Left ventricle myocardium superior (tissue), 1 donor: ENCODE measurements at regions not wholly inside any gene's neighbourhood (a gene's known extent, or its start where the extent isn't known, plus 50 kb on each side); places are given as distances from the start of the nearest gene placed in this dataset.
"Not testable (repeated sequence)": the region's sequence is repeated elsewhere in the genome, so short reads cannot be mapped to it uniquely, and the experiment has no call there.

Experiments
- ATAC-seq: fragments of 200-7000 bp; cut with Tn5 transposase; one replicate; pipeline ENCODE4 v1.9.1; 2020; ENCODE audit warnings: mild to moderate bottlenecking, moderate library complexity
- DNase-seq: peaks from one replicate; pipeline ENCODE4 v3.0.0-alpha.2; 2020
- intact Hi-C: fragments of 100-400 bp; cut with micrococcal nuclease; formaldehyde crosslinking; loops from one replicate; pipeline ENCODE4 v1.11.0; 2022
- donor health status: DM: no; HTN: yes; CAD: no; lungs with severe emphysema.

DNA sequence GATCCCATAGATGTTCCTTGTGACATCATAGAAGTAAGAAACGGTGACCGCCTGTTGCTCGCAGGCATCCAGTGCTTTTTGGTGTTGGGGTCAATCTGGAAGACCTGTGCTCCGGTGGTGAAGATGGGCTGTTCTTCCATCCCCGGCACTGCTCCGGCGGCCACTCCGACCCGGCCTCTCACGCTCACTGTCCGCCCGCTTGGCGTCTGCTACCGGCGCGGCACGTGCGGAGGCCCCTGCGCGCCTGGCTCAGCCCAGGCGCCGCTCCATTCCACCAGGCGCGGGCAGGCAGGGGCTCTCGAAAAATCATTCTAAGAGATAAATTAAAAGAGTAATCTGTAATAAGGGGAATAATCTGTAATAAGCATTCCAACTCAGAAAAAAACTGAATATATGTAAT is 934.5 kb downstream of the TMEM121 start:
- DNase-seq = no peak
- ATAC-seq = no peak
- intact Hi-C loops = no loop called here

DNA sequence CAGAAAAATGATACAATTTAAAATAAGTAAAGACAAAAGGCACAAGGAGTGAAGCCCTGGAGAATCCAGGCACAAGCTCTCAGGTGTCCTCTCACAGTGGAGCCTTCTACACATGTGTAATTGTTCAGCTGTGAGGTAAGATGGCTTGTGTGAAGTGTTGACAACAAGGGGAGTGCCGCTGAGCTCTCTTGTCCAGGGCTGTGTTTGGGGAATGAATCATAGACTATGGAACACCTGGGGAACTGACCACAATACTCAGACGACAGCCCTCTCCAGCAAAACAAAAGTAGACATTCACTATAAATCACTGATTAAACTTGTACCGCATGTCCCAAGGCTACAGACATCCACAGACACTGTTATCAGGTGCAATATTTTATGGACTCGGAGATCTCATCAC is 940.1 kb downstream of the TMEM121 start:
- intact Hi-C loops, DNase-seq, ATAC-seq: not testable (repeated sequence)

DNA sequence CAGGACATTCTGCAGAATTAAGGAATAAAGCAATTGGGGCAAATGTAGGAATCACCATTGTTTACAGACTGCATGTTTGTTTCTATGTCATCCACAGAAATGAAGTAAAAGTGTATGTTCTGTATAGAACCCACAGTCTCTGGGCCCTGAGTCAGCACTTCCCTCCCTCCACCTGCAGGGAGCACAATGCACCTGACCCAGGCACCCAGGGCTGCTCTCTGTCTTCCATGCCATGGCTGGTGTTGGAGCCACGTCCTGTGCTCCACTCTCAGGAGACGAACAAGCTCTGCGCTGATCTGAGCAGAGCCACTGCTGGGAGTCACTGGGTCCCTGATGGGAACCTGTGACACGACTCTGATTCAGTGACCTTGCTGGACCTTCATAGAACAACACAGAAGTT is 942.5 kb downstream of the TMEM121 start:
- intact Hi-C loops, DNase-seq, ATAC-seq: not testable (repeated sequence)

DNA sequence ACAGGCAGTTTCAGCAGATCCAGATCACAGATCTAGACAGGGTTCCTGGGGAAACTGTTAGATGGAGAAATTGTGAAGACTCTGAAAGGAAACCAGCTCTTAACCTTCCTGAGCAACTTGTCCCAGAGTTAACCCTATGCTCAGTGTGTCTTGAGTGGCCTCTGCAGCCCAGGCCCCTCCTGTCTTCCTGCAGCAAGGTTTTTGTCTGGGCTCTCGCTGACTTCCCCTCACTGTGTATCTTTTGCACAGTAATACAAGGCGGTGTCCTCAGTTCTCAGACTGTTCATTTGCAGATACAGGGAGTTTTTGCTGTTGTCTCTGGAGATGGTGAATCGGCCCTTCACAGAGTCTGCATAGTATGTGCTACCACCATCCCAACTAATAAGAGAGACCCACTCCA is 943.6 kb downstream of the TMEM121 start:
- intact Hi-C loops, DNase-seq, ATAC-seq: not testable (repeated sequence)

- intact Hi-C loops = not testable (repeated sequence)
These were observed 948.1 kb downstream of the TMEM121 start for GRCh38 chr14:106474261-106475028.

DNA sequence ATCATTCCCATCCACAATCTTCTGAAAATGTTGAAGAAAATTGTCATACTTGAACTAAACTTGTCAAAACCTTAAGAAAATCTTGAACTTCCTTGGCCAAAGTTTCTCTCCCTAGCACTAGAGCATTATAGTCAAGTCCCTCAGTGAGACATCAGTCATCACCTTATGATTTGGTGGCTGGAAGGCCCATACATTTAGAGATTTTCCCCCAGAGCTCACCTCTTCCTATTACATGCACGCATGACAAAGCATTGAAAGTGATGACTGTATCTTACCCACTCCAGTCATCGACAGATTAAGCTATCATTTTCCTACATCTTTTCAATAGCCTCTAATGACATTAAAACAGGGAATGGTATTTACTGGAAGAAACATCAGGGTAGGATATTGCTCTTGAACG is 948.8 kb downstream of the TMEM121 start:
- intact Hi-C loops, ATAC-seq, DNase-seq: not testable (repeated sequence)

More at GRCh38 chr14:106474261-106475028, 948.1 kb downstream of the TMEM121 start:
- not testable (repeated sequence) for DNase-seq, ATAC-seq

DNA sequence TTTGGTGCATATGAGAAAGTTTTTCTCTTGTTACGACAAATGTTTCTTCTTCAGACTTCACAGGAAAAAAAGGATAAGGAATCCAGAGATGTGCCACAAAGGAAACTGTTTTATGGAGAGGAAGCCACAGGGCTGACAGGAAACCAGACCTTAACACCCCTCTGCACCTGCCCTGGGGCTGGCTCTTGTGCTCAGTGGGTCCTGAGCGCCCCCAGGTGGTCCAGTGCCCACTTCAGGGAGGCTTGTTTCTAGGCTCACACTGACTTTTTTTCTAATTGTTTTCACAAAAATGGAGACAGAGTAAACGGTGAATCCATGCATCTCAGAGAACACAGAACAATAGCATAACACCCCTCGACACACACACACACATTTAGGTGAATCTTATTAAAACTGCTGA is 951.2 kb downstream of the TMEM121 start:
- ATAC-seq, intact Hi-C loops, DNase-seq: not testable (repeated sequence)

GRCh38 chr14:106480287-106480686 is 953.9 kb downstream of the TMEM121 start:
- ATAC-seq, DNase-seq, intact Hi-C loops: not testable (repeated sequence)

DNA sequence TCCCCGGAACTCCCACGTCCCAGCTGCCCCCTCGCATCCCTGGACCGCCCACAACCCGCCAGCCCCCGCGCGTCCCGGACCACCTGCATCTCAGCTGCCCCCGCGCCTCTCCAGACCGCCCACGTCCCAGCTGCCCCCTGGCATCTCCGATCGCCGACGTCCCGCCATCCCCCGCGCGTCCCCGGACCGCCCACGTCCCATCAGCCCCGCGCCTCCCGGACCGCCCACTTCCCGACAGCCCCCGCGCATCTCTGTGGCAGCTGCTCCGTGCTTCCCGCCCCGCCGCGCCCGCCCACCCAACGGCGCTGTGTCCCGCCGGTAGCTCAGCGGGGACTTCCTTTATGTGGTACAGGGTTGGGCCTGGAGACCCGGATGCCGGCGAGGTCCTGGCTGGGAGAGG is 955.8 kb downstream of the TMEM121 start:
- DNase-seq, intact Hi-C loops, ATAC-seq: not testable (repeated sequence)

DNA sequence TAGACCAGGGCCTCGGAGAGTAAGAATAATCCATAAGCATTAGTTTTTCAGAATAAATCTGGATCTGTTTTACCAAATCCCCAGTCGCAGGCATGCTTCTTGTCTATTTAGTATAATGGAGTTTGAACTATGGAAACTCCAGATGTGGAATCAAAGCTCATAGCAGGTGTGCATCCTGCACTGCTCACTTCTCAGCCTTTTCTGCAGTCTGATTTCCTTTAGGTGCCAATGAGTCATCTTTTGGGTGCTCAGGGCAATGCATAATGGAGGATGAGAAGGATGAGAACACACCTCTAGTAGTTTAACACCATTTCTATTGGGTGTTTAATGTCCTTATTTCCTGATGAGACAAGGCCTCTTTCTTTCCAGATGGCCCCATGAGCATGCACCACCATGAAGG is 961.2 kb downstream of the TMEM121 start:
- DNase-seq (no peak), ATAC-seq (no peak)
- intact Hi-C loops = no loop called here

DNA sequence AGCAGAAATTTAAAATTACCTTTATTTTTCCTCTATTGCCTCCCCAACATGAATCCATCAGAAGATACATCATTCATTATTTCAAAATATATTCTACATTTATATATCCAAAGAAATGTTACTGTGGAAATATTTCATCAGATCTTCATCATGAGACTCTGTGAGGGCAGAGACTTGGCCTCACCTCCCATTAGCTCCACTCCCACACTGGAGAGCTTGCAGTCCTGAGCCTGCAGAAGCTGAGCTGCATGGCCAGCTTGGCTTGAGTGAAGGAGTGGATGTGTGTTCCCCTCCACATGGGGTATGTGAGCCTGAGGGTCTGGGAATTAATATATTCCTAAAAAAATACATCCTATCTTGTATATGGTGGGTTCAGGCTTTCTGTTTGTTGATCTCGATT is 961.9 kb downstream of the TMEM121 start:
- DNase-seq (no peak), ATAC-seq (no peak)
- intact Hi-C loops = no loop called here

DNA sequence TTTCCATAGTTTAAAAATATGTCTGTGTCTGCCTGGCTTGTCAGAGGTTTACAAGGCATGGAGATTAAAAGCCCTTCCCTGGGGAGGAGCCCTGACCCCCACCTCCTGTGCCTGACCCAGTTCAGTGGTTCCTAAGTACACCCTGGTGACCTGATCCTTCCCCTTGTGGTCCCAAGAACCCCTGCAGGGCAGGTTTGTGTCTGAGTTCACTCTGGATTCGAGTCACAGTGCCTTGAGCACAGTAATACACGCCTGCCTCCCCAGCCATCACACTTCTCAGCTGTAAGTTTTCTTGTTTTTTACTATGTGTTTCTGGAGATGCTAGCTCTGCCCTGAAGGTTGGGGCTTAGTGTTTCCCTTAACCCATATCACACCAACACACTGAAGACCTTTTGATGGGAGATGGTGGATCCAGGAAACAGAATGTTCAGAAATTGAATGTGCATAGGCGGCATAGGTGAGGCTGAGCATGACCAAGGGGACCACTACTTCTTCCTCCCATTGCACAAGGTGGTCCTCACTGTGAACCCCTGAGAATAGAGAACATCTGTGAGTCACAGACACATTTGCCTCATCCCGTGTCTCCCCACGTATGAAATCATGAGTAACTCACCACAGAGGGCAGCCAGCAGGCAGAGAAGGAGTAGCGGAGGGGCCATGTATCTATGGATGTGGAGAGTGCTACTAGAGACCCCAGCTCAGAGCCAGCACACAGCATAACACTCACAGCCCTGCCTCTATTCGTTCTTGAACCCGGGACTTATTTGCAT is 962.9 kb downstream of the TMEM121 start:
- DNase-seq (no peak), ATAC-seq (no peak)
- intact Hi-C loops = no loop called here

- DNase-seq (no peak), ATAC-seq (peak; percentile 68)
- intact Hi-C loops = no loop called here
These were observed 964.1 kb downstream of the TMEM121 start for GRCh38 chr14:106490442-106490841.

DNA sequence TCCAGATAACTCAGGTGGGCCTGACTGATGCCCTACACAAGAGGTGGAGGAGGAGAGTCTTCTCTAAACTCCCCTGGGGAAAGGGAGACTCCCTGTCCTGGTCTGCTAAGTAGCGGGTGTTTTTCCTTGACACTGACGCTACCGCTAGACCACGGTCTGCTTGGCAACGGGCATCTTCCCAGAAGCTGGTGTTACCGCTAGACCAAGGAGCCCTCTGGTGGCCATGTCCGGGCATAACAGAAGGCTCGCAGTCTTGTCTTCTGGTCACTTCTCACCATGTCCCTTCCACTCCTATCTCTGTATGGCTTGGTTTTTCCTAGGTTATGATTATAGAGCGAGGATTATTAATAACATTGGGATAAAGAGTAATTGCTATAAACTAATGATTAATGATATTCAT is 965.5 kb downstream of the TMEM121 start:
- DNase-seq = no peak
- no peak for ATAC-seq
- intact Hi-C loops = no loop called here

- ATAC-seq (no peak), DNase-seq (no peak)
- intact Hi-C loops = no loop called here
These were observed 967.8 kb downstream of the TMEM121 start for GRCh38 chr14:106493962-106494823.

DNA sequence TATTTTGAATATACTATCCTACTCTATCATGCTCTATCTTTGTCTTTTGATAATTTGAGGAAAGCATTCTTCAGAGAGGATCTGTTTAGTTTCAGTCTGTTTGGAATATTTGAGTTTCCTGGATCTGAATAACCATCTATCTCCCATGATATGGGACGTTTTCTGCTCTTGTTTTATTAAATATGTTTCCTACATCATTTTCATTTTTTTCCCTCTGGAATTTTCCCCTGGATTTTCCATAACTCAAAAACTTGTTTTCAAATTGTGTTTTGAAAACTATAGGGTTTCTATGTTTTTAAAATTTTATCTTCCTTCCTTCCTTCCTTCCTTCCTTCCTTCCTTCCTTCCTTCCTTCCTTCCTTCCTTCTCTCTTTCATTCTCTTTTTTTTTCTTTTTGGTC is 974.2 kb downstream of the TMEM121 start:
- no peak for ATAC-seq
- DNase-seq = no peak
- intact Hi-C loops = no loop called here

DNA sequence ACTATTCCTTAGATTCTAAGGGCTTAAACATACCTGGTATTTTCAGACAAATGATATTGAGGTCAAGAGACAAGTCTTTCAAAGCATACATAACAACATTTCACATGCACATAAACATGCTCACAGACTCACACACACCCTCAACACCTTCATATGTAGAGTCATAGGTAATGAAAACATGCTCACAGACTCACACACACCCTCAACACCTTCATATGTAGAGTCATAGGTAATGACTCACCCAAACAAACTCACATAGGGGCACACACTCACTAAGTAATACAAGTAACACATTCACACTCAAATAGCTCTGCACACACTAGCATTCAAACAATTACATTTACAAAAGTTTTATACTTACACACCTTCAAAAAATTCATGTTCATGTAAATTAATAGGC is 975.5 kb downstream of the TMEM121 start:
- DNase-seq (no peak), ATAC-seq (no peak)
- intact Hi-C loops = no loop called here

GRCh38 chr14:106505366-106505765 is 979.0 kb downstream of the TMEM121 start:
- ATAC-seq = no peak
- no peak for DNase-seq
- intact Hi-C loops = no loop called here

DNA sequence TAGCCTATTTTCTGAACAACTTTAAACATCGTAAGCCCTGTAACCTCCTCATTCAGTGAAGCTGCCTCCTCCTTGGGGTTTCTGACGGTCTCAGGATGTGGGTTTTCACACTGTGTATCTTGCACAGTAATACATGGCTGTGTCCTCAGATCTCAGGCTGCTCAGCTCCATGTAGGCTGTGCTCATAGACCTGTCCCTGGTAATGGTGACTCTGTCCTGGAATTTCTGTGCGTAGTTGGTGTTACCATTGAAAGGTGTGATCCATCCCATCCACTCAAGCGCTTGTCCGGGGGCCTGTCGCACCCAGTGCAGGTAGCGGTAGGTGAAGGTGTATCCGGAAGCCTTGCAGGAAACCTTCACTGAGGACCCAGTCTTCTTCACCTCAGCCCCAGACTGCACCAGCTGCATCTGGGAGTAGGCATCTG is 980.5 kb downstream of the TMEM121 start:
- no peak for DNase-seq
- no peak for ATAC-seq
- intact Hi-C loops = no loop called here
